ENCODE measurements at regions not wholly inside any gene's neighbourhood (a gene's known extent, or its start where the extent isn't known, plus 50 kb on each side); places are given as distances from the start of the nearest gene placed in this dataset.
"Not testable (repeated sequence)": the region's sequence is repeated elsewhere in the genome, so short reads cannot be mapped to it uniquely, and the experiment has no call there.

DNA sequence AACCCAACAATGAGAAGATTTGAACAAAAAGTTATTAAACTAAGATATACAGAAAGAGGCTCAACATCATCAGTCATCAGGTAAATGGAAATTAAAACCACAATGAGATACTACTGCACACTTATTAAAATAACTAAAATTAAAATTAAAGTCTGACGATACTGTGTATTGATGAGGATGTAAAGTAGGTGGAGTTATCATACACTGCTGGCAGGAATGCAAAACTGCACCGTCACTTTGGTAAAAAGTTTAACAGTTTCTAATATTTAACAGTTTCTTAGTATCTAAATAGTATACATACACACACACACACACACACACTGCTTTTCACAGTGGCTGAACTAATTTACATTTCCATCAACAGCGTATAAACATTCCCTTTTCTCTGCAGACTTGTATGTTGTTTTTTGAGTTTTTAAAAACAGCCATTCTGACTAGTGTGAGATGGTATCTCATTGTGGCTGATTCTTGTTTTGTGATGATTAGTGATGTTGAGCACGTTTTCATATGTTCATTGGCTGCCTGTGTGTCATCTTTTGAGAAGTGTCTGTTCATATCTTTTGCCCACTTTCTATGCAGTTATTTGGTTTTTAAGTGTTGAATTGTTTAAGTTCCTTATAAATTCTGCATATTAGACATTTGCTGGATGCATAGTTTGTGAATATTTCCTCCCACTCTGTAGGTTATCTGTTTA is 726.9 kb upstream of the CHAC2 start:
- DNase-seq (ENCODE audit: low spot score), result no peak
- TF ChIP-seq, protein P1, sequence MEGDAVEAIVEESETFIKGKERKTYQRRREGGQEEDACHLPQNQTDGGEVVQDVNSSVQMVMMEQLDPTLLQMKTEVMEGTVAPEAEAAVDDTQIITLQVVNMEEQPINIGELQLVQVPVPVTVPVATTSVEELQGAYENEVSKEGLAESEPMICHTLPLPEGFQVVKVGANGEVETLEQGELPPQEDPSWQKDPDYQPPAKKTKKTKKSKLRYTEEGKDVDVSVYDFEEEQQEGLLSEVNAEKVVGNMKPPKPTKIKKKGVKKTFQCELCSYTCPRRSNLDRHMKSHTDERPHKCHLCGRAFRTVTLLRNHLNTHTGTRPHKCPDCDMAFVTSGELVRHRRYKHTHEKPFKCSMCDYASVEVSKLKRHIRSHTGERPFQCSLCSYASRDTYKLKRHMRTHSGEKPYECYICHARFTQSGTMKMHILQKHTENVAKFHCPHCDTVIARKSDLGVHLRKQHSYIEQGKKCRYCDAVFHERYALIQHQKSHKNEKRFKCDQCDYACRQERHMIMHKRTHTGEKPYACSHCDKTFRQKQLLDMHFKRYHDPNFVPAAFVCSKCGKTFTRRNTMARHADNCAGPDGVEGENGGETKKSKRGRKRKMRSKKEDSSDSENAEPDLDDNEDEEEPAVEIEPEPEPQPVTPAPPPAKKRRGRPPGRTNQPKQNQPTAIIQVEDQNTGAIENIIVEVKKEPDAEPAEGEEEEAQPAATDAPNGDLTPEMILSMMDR (IDR thresholded peaks at IDR 0.05), result no peak
- ATAC-seq (ENCODE audit: low FRiP score), result no peak

DNA sequence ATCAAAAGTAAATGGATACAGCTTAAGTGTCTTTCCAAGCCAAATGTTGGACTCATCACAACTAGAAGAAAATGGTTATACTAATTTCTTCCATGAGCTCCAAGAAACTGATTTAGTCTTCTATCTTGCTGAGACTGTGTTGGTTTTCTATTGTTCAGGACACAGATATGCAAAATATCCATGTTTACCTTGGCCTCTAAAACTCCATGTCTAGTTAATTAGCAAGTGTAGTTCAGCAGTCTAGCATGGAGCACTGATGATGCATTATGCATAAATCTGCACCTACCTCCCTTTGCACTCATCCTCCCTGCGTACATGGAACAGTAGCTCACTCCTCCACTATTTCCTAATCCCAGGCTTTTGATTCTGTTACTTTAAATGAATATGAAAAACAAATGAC is 731.4 kb upstream of the CHAC2 start:
- DNase-seq (ENCODE audit: low spot score) (no peak), ATAC-seq (ENCODE audit: low FRiP score) (peak; percentile 92)
- TF ChIP-seq, protein P1 (IDR thresholded peaks at IDR 0.05), result no peak

DNA sequence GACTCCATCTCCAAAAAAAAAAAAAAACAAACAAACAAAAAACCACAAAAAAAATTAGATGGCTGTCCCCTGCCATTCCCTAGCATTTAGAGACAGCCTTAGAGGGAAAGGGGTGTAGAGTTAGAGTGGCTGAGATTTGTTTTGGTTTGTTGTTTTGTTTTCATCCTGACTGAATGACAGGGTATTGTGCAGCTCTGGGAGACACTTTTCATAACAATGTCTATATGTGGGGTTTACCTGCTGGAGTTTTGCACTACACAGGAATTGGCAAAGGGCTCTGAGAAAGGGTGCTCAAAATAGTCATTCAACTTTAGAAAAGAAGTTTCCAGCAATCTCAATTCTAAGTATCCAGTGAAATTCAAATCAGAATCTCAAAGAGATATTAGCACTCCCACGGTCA is 732.5 kb upstream of the CHAC2 start:
- TF ChIP-seq, protein P1 (IDR thresholded peaks at IDR 0.05), result no peak
- no peak for DNase-seq (ENCODE audit: low spot score)

DNA sequence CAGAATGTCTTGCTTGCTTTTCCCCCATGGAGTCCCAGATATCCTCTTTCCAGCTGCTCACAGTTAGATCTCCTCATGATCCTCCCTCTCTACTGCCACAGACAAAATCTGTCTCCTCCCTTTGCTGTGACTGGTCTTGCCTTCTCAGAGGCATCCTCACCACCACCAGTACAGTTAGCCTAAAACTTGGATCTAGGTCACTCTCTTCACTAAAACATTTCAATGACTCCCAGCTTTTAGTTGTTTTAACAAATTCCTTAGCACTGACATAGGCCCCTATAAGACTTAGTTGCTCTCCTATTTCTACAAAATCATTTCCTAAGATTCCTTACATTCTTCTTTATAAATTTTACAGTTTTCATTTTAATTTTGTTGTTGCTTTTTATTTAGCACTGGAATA is 734.2 kb upstream of the CHAC2 start:
- ATAC-seq (ENCODE audit: low FRiP score), result no peak
- TF ChIP-seq, protein P1 (IDR thresholded peaks at IDR 0.05), result no peak
- no peak for DNase-seq (ENCODE audit: low spot score)

More for the DNA sequence above, 732.5 kb upstream of the CHAC2 start:
- no peak for ATAC-seq (ENCODE audit: low FRiP score)

DNA sequence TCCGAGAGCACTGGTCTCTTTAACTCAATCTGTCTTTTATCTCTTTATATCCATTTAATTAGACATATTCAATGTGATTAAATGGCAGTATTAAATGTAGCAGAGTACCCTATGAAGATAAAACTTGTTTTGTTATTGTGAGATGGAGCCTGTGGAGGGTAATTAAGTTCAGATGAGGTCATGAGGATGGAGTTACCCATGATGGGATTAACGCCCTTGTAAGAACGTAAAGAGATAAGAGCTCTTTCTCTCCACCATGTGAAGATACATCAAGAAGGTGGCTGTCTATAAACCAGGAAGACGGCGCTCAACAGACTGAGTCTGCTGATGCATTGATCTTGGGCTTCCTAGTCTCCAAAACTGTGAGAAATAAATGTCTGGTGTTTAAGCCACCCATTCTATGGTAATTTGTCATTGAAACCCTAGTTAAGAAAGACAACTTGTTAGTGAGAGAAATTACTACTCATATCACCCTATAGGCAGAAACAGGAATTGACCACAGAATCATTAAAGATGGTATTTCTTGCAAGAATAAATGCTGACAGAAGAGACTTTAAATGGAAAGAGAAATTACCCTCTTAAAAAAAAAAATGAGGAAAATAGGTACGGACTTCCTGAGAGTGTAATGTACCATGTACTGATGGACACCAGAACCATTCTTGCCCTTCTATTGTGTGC is 738.7 kb upstream of the CHAC2 start:
- ATAC-seq (ENCODE audit: low FRiP score) (no peak), DNase-seq (ENCODE audit: low spot score) (no peak)
- TF ChIP-seq, protein P1 (IDR thresholded peaks at IDR 0.05), result no peak

DNA sequence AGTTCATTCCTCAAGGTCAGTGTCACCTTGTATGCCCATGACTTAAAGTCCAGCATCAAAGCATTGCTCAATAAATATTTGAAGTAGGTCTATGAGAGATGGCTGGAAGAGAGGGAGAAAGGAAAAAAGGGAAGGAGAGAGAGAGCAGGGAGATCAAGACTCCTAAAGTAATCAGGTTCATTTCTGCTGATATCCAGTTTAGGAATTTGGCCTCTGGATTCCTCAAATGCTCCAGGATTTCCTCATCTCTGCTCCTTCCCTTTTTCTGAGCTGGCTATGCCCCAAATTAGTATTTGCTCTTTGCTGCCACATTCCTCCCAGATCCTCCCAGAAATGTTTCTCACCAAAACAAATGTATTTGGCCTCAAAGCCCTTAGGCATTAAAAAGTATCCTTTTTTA is 739.4 kb upstream of the CHAC2 start:
- DNase-seq (ENCODE audit: low spot score) (no peak), ATAC-seq (ENCODE audit: low FRiP score) (peak; percentile 73)
- TF ChIP-seq, protein P1 (IDR thresholded peaks at IDR 0.05), result no peak

DNA sequence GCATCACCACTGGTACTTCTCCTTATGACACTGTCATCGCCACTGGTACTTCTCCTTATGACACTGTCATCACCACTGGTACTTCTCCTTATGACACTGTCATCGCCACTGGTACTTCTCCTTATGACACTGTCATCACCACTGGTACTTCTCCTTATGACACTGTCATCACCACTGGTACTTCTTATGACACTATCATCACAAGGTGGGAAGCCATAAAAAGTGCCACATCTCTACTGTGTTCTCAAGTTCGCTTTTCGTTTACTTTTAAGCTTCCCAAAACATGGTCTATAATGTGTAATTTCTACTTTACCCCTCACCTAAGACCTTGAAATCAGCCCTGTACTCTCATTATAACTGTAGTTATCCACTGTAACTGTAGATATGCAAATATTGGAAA is 745.4 kb upstream of the CHAC2 start:
- not testable (repeated sequence) for ATAC-seq (ENCODE audit: low FRiP score); DNase-seq (ENCODE audit: low spot score)

Data from omental fat pad (tissue), 3 donors.